GM18858 (cell line): ENCODE measurements at regions not wholly inside any gene's neighbourhood (a gene's known extent, or its start where the extent isn't known, plus 50 kb on each side); places are given as distances from the start of the nearest gene placed in this dataset.

ENCODE experiments used
- ATAC-seq: cut with Tn5 transposase; IDR thresholded peaks from one replicate; pipeline ENCODE4 v1.9.1; 2021; ENCODE audit not compliant: unreplicated experiment

GRCh38 chr4:107255114-107255513, 219.0 kb upstream of the DKK2 start:
- no peak for ATAC-seq

GRCh38 chr4:107253579-107254068, 217.5 kb upstream of the DKK2 start:
- ATAC-seq: no peak

GRCh38 chr4:107253090-107253489, 217.0 kb upstream of the DKK2 start:
- no peak for ATAC-seq

GRCh38 chr4:107252571-107252970, 216.5 kb upstream of the DKK2 start:
- ATAC-seq: no peak

- ATAC-seq: no peak
Measured at GRCh38 chr4:107248571-107248970, 212.5 kb upstream of the DKK2 start.

- no peak for ATAC-seq
Measured at GRCh38 chr4:107247738-107248137, 211.6 kb upstream of the DKK2 start.

GRCh38 chr4:107246761-107247160, 210.6 kb upstream of the DKK2 start:
- no peak for ATAC-seq

GRCh38 chr4:107243141-107243781, 207.1 kb upstream of the DKK2 start:
- no peak for ATAC-seq

- no peak for ATAC-seq
Measured at GRCh38 chr4:107220976-107221375, 184.9 kb upstream of the DKK2 start.

GRCh38 chr4:107219681-107220080, 183.6 kb upstream of the DKK2 start:
- no peak for ATAC-seq

- ATAC-seq: no peak
Measured at GRCh38 chr4:107216379-107216778, 180.3 kb upstream of the DKK2 start.

GRCh38 chr4:107215222-107215621, 179.1 kb upstream of the DKK2 start:
- ATAC-seq: no peak

- no peak for ATAC-seq
Measured at GRCh38 chr4:107213880-107214279, 177.8 kb upstream of the DKK2 start.

- ATAC-seq: no peak
Measured at GRCh38 chr4:107213410-107213809, 177.3 kb upstream of the DKK2 start.

GRCh38 chr4:107212565-107212964, 176.5 kb upstream of the DKK2 start:
- ATAC-seq: no peak

- ATAC-seq: no peak
Measured at GRCh38 chr4:107210450-107211239, 174.5 kb upstream of the DKK2 start.

- no peak for ATAC-seq
Measured at GRCh38 chr4:107203733-107204132, 167.6 kb upstream of the DKK2 start.

- no peak for ATAC-seq
Measured at GRCh38 chr4:107202744-107203143, 166.6 kb upstream of the DKK2 start.

- ATAC-seq: no peak
Measured at GRCh38 chr4:107197121-107197520, 161.0 kb upstream of the DKK2 start.

- no peak for ATAC-seq
Measured at GRCh38 chr4:107196312-107196711, 160.2 kb upstream of the DKK2 start.

- no peak for ATAC-seq
Measured at GRCh38 chr4:107194005-107194404, 157.9 kb upstream of the DKK2 start.

- ATAC-seq: no peak
Measured at GRCh38 chr4:107192601-107193000, 156.5 kb upstream of the DKK2 start.
